ENCODE measurements at regions not wholly inside any gene's neighbourhood (a gene's known extent, or its start where the extent isn't known, plus 50 kb on each side); places are given as distances from the start of the nearest gene placed in this dataset.

GRCh38 chr9:1210954-1211353 is 160.8 kb downstream of the DMRT2 start:
- CTCF ChIA-PET = no interaction called here
- no peak overlapping the region for H3K4me3 Mint-ChIP-seq
- H3K9me3 Mint-ChIP-seq = no peaks in the 10 kb centered on the region
- POLR2A ChIA-PET = no interaction called here
- no peaks in the 10 kb centered on the region for H3K36me3 Mint-ChIP-seq (ENCODE audit: low read depth)
- H3K27me3 Mint-ChIP-seq = no peaks in the 10 kb centered on the region
- DNase-seq = no peak
- no peaks in the 10 kb centered on the region for H3K4me1 Mint-ChIP-seq
- H3K27ac Mint-ChIP-seq = no peak overlapping the region

- Mint-ChIP-seq H3K9me3 (no peaks in the 10 kb centered on the region), H3K27ac (no peak overlapping the region), H3K4me3 (no peak overlapping the region), H3K27me3 (peaks cover 2% of the 10 kb centered on the region), H3K36me3 (ENCODE audit: low read depth) (no peaks in the 10 kb centered on the region), H3K4me1 (no peaks in the 10 kb centered on the region)
- ChIA-PET CTCF (no interaction called here), POLR2A (no interaction called here)
- no peak for DNase-seq
Measured at GRCh38 chr9:1216532-1216931, 166.4 kb downstream of the DMRT2 start.

GRCh38 chr9:1217076-1217475 is 166.9 kb downstream of the DMRT2 start:
- POLR2A ChIA-PET = no interaction called here
- no peak overlapping the region for H3K27ac Mint-ChIP-seq
- CTCF ChIA-PET = no interaction called here
- DNase-seq = no peak
- H3K9me3 Mint-ChIP-seq = no peaks in the 10 kb centered on the region
- no peaks in the 10 kb centered on the region for H3K36me3 Mint-ChIP-seq (ENCODE audit: low read depth)
- no peak overlapping the region for H3K4me3 Mint-ChIP-seq
- no peaks in the 10 kb centered on the region for H3K4me1 Mint-ChIP-seq
- H3K27me3 Mint-ChIP-seq = peaks cover 2% of the 10 kb centered on the region

GRCh38 chr9:1219284-1219683 is 169.1 kb downstream of the DMRT2 start:
- Mint-ChIP-seq H3K9me3 (no peaks in the 10 kb centered on the region), H3K4me1 (no peaks in the 10 kb centered on the region), H3K27ac (no peak overlapping the region), H3K27me3 (peaks cover 2% of the 10 kb centered on the region), H3K36me3 (ENCODE audit: low read depth) (no peaks in the 10 kb centered on the region), H3K4me3 (no peak overlapping the region)
- no peak for DNase-seq
- ChIA-PET CTCF (no interaction called here), POLR2A (no interaction called here)

DNA sequence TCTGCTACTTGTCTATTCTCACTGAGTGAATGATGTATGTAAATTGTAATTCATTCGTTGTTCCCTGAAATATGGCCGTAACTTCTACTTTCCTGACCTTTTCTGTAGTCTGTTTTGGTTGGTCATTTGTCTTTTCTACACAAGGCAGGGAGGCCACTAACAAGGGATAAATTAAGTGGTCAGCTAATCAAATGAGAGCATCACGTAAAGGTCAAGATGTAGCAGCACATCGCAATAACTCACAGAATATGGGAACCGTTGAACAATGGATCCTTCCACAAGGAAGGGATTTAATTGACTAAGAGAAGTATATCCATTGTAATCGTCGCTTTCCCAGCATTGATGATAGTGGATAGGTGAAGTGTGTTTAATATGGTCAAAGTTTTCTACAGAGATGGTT is 171.1 kb downstream of the DMRT2 start:
- H3K27me3 Mint-ChIP-seq = peaks cover 2% of the 10 kb centered on the region
- POLR2A ChIA-PET = no interaction called here
- no peaks in the 10 kb centered on the region for H3K4me1 Mint-ChIP-seq
- CTCF ChIA-PET = no interaction called here
- no peaks in the 10 kb centered on the region for H3K9me3 Mint-ChIP-seq
- no peaks in the 10 kb centered on the region for H3K36me3 Mint-ChIP-seq (ENCODE audit: low read depth)
- no peak overlapping the region for H3K4me3 Mint-ChIP-seq
- H3K27ac Mint-ChIP-seq = peak overlapping the region; percentile 28
- no peak for DNase-seq

DNA sequence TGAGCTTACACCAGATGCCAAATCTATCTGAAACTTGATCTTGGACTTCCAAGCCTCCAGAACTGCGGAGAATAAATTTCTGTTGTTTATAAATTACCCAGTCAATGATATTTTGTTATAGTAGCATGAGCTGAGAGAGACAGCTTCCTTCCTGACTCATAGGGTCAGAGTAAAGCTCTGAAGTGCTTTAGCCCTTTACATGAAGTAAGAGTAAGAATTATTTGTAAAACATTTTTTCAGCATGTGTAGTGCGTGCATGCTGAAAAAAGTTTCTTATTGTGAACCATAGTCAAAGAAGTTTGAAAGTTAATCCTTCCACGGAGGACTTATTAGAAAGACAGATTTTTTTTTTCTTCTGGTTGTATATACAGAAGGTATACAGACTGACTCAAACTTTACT is 172.4 kb downstream of the DMRT2 start:
- no peaks in the 10 kb centered on the region for H3K36me3 Mint-ChIP-seq (ENCODE audit: low read depth)
- POLR2A ChIA-PET = no interaction called here
- CTCF ChIA-PET = no interaction called here
- H3K4me1 Mint-ChIP-seq = no peaks in the 10 kb centered on the region
- no peaks in the 10 kb centered on the region for H3K27me3 Mint-ChIP-seq
- no peak for DNase-seq
- H3K9me3 Mint-ChIP-seq = no peaks in the 10 kb centered on the region
- H3K4me3 Mint-ChIP-seq = no peak overlapping the region
- no peak overlapping the region for H3K27ac Mint-ChIP-seq

DNA sequence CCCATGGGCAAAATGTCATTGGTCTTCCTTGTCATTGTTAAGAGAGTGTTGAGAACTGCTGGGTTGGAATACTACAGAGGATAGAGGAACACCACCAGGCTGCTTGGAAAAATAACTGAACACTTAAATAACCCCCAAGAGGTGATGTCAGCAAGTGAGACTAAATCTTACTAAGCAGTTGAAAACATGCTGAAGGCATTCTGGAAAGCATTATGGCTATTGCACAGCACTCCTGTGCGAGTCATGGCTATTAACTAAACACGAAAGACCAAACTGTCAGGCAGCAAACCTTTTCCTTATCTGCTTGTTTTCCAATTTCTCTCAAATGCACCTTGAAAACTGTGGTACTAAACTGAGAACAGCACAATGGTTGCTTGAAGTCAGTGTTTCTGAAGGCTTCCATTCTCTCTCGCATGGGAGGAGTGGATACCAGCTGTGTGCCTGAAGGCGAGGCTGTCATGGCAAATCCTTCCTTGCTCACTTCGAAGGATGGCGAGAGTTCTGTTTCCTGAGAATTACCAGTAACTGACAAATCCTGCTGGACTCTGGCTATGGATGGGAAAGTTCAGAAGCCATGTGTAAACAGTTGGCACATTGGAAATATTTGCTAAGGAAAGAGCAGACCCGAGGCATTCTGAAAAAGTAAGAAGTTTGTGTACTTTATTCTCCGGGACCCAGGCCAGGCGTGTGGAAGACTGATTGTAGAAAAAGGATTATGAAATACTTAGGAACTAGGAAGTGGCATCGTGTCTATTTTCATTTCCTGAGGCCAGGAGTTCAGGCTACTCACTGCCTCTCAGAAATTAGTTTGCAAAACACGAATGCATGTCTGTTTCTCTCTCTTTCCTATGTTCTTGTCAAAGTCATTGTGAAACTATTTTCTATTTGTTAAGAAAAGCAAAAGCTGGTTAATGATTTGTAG is 182.1 kb downstream of the DMRT2 start:
- DNase-seq = no peak
- no peaks in the 10 kb centered on the region for H3K27me3 Mint-ChIP-seq
- CTCF ChIA-PET = interaction anchor here (0.7 to 1.2 kb wide), 2 partner anchors 16 to 26 kb away, joined by 3 read pairs; no protein-coding TSS in a partner anchor
- POLR2A ChIA-PET = no interaction called here
- H3K4me3 Mint-ChIP-seq = no peak overlapping the region
- no peaks in the 10 kb centered on the region for H3K9me3 Mint-ChIP-seq
- H3K4me1 Mint-ChIP-seq = no peaks in the 10 kb centered on the region
- no peak overlapping the region for H3K27ac Mint-ChIP-seq
- H3K36me3 Mint-ChIP-seq (ENCODE audit: low read depth) = no peaks in the 10 kb centered on the region

GRCh38 chr9:1233568-1233967 is 183.4 kb downstream of the DMRT2 start:
- H3K27ac Mint-ChIP-seq = no peak overlapping the region
- H3K4me1 Mint-ChIP-seq = no peaks in the 10 kb centered on the region
- no peaks in the 10 kb centered on the region for H3K9me3 Mint-ChIP-seq
- DNase-seq = no peak
- H3K4me3 Mint-ChIP-seq = no peak overlapping the region
- ChIA-PET CTCF (no interaction called here), POLR2A (no interaction called here)
- no peaks in the 10 kb centered on the region for H3K36me3 Mint-ChIP-seq (ENCODE audit: low read depth)
- H3K27me3 Mint-ChIP-seq = no peaks in the 10 kb centered on the region

DNA sequence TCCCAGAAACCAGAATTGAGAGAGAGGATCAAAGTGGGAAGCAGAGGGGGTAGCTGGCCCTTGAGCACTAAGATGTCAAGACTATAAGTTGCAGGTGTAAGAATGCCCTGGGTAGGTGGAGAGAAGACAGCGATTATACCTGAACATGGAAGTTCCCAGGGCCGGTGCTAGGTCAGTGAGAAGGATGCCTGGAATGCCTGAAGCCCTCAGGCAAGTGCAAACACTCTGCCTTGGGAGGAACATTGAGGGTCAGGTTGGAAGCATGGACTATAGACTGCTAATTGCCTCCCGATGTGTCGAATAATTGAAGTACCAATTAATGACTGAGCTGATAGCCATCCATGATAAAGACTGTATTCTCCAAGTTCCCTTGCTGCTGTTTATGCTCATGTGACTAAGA is 185.5 kb downstream of the DMRT2 start:
- Mint-ChIP-seq H3K27me3 (no peaks in the 10 kb centered on the region), H3K9me3 (no peaks in the 10 kb centered on the region), H3K4me1 (no peaks in the 10 kb centered on the region), H3K4me3 (no peak overlapping the region), H3K36me3 (ENCODE audit: low read depth) (no peaks in the 10 kb centered on the region), H3K27ac (no peak overlapping the region)
- no peak for DNase-seq
- ChIA-PET CTCF (no interaction called here), POLR2A (no interaction called here)

DNA sequence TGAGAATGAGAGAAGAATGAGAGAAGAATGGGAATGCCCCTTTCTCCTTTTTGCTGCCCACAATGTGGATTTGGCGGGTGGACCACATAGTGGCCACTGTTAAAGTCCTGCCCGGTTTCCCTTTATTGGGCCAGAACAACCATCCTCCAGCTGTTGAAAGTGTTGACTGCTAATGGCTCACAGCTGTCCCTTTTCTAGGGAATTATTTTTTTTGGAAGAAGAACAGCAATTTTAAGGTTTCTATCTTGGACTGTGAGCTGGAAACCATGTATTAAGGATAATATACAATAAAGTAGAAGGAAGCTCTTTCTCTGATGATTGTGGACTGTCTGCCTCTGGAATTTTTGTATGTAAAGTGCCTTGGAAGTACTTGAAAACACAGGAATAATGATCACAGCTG is 185.9 kb downstream of the DMRT2 start:
- DNase-seq = no peak
- Mint-ChIP-seq H3K27me3 (no peaks in the 10 kb centered on the region), H3K9me3 (no peaks in the 10 kb centered on the region), H3K4me1 (no peaks in the 10 kb centered on the region), H3K36me3 (ENCODE audit: low read depth) (no peaks in the 10 kb centered on the region), H3K27ac (no peak overlapping the region), H3K4me3 (no peak overlapping the region)
- ChIA-PET CTCF (no interaction called here), POLR2A (no interaction called here)

DNA sequence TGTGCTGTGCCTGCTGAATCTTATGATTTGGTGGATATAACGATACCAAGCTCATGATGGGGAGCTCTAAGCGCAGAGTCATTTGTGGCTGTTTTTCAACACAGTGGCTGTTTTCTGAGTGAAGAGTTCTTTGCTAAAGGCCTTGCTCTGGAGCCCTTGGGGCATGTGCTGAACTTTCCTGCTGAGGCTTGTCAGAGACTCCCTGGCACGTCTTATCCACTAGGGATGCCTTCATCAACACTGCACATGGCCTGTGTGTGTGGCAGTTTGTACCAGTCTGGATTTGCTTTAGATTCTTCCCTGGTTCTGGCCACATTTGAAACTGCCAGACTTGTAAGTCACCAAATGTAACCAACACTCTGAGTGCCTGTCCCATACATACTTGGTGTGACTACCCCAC is 188.2 kb downstream of the DMRT2 start:
- Mint-ChIP-seq H3K4me1 (no peaks in the 10 kb centered on the region), H3K4me3 (no peak overlapping the region), H3K27ac (no peak overlapping the region), H3K27me3 (no peaks in the 10 kb centered on the region), H3K36me3 (ENCODE audit: low read depth) (no peaks in the 10 kb centered on the region), H3K9me3 (no peaks in the 10 kb centered on the region)
- POLR2A ChIA-PET = no interaction called here
- CTCF ChIA-PET = no interaction called here
- DNase-seq = no peak

DNA sequence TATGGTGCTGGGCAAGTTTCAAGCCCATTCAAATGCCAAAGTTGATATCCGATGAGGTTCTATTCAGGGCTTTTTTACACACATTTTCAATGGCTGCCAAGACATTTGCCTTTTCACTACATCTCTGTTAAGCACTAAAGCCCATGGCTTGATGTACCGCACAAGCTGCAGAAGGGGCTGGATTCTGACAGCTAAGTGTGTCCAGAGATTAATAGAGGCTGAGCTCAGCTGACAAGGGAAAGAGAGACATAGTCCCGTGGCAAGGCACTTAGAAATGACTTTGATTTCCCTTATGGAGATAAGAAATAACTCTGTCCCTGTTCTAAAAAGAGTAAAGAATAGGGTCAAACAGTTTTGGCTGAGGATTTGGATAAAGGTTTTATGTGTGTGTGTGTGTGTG is 198.6 kb downstream of the DMRT2 start:
- no peaks in the 10 kb centered on the region for H3K9me3 Mint-ChIP-seq
- H3K4me1 Mint-ChIP-seq = no peaks in the 10 kb centered on the region
- H3K4me3 Mint-ChIP-seq = no peak overlapping the region
- no peaks in the 10 kb centered on the region for H3K27me3 Mint-ChIP-seq
- CTCF ChIA-PET = interaction anchor here (0.9 kb wide), 1 partner anchor 17 kb away, joined by 3 read pairs; no protein-coding TSS in a partner anchor
- H3K36me3 Mint-ChIP-seq (ENCODE audit: low read depth) = no peaks in the 10 kb centered on the region
- no peak overlapping the region for H3K27ac Mint-ChIP-seq
- POLR2A ChIA-PET = no interaction called here
- DNase-seq = no peak

GRCh38 chr9:1253064-1253979 is 203.2 kb downstream of the DMRT2 start:
- Mint-ChIP-seq H3K36me3 (ENCODE audit: low read depth) (no peaks in the 10 kb centered on the region), H3K27ac (no peak overlapping the region), H3K27me3 (no peaks in the 10 kb centered on the region), H3K4me1 (no peaks in the 10 kb centered on the region), H3K4me3 (no peak overlapping the region), H3K9me3 (no peaks in the 10 kb centered on the region)
- ChIA-PET POLR2A (no interaction called here), CTCF (no interaction called here)
- DNase-seq = no peak
